NCI-H82 (cell line): ENCODE measurements at regions not wholly inside any gene's neighbourhood (a gene's known extent, or its start where the extent isn't known, plus 50 kb on each side); places are given as distances from the start of the nearest gene placed in this dataset.

ENCODE experiments used
- DNase-seq: peaks from one replicate; lab custom pipeline; 2025; lab: John Stamatoyannopoulos, UW

DNA sequence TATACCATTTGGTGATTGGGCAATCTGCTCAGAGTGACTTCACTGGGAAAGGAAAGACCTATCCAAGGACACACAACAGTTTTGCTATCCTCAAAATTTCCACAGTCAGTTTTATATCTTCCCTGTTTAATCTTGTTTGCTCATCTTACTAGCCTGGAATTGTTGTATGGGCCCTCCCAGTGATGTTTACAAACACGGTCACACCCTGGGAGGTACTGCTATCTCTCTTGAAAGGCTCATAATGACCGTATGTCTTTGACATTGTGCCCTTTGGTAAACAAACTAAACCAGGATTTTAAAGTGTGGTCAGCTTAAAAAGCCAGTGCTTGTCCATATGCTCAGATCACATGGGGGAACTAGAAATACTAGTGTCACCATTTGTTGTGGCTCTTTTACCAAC, 277.0 kb downstream of the CDH2 start:
- DNase-seq = no peak

DNA sequence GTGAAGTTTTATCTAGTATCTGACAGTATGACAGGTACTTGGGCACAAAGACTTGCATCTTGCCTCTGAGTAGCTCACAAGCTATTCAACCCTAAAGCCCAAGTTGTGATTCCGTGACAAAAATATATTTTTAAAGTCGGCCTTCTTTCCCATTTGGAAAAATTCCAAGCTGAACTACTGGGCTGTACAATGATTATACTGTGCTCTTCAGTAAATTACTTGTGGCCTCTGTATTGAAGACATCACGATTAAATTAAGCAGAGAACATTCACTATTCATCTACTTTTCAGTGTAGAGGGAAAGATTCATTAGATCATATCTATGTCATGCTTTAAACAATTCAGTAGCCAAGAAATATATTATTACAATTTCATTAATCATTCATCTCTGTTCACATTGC, 282.2 kb downstream of the CDH2 start:
- DNase-seq = no peak

DNA sequence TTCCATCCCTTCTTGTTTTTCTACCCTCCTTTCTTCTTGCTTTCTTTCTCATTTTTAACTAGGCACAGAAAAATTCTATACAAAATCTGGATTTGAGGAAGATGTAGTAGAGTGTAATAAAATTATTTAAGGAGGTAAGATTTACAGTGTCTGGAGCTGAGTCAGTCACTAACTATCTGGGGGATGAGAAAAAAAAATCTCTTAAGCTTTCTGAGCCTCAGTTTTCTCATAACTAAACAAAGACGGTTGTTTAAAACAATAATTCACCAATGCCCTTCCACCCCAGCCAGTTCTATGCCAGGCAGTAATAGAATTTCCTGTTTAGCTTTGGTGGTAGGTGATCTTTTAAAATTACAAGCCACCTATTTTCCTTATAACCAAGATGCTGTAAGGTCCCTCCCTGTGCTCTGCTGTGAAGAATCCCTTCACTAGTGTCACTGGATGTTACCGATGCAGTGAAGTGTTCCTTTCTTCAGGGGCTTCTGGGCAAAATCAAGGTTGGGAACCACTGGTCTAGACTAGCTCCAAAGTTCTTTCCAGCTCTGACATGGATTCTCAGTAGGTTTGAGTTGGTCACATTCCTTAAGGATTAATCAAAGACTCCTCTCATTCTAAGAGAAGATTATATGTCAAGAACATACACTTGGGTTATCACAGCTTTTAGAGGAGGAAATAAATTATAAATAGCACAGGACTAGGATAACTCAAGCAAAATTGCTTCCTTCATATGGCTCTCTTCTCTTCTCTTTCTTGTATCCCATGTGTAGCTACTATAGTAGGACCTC, 289.0 kb downstream of the CDH2 start:
- DNase-seq = no peak

DNA sequence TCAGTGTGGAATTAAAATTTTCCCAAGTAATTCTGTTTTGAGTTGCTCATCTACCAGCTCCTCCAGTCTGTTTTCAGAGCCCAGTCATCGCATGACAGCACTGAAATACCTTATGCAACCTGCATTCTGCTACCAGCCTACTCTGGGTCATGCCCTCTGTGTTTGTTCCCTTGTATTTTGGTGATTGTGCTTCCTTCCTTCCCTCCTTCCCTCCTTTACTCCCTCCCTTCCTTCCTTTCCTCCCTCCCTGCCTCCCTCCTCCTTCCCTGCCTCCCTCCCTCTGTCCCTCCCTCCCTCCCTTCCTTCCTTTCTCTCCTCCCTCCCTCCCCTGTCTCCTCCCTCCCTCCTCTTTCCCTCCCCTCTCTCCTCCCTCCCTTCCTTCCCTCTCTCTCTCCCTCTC, 289.6 kb downstream of the CDH2 start:
- no peak for DNase-seq

DNA sequence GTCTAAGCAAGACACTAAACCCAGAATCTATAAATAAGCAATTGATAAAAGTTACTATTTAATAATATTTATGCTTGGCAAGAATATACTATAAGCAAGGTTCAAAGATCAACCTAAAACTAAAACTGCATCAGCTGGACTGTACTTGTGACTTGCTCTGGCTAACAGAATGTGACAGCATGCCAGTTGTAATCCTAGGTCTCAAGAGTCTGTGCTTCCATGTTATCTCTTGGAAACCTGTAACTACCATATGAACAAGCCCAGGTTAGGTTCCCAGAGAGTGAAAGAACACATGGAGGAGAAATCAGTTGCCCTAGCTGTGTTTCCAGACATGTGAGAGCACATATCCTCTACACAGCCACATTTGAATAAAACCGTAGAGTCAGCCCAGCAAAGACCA, 297.4 kb downstream of the CDH2 start:
- DNase-seq = no peak

DNA sequence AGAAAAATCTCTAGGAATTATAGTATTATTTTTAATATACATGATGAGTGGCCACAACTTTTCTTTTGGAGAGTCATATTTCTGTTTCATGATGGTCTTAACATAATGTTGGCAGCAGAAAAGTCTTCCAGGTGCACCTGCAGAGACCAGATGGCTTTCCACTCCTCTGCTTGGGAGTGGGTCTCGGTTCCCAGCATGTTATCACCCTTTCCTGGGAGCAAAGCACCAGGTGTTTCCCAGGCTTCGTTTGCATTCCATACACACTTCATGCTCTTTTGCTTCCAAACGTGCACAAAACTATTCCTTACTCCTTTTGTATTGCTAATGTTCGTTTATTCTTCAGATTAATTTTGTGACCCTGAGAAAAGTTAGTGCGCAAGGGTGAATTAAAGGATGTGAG, 305.2 kb downstream of the CDH2 start:
- DNase-seq = no peak

DNA sequence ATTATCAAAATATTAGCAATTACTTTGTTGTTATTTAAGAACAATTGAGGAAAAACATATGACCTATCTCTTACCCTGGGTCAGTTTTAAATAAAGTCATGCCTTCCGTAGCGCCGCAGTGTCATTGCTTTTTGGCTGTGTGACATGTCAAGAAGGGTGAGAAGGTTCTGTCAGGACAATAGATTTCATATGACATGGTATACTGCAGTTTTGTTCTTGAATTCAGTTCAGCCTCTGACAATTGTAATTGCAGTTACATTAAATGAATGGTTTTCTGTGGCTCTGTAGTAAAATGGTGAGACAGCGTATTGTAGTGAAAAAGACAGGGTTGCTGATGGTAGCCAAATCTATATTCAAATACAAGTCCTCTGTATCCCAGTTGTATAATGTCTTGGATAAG, 307.2 kb downstream of the CDH2 start:
- no peak for DNase-seq

DNA sequence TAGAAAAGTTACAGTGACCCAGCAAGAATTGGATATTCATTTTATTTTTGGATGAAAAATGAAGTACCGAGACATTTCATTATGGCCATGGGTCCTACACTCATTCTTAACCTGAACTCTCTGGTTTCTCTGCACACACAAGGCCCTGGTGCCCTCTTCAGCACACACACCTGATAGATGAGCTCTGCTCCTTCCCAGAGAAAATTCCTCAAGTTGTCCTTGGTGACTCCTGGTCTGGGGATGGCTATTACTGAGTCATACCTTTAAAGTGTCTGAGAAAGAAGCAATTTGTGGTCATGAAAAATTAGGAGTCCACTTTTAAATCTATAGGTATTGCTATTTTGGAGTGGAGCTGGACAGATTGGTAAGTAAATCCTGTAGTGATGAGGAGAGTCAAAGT, 311.5 kb downstream of the CDH2 start:
- DNase-seq = no peak

DNA sequence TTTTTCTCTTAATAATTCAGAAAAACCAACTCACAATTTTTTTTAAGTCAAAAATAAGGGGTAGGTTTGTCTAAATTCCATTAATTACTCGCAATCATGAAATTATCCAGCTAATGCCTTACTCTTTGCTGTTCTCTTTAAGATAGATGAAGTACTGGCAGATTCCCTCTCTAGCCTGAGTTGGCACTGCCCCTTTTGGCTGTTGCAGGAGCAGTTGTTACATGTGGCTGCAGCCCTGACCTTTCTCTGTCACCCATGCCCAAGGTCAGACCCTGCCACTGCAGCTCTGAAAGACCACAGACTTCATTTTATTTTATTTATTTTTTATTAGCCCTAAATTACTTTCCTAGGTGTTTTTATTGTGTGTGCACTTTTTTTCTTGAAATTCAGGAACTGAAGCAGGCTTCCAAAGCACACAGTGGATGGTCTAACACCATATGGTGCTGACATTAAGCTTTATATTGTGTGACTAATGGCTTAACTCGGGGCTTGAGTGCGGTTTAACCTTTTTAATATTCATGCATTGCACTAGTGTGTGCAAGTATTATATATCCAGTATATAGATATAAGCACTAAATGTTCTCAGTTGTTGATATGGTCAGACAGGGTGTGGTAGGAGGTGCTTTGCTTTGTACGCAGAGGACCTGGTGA, 313.0 kb downstream of the CDH2 start:
- DNase-seq = peak; percentile 85

DNA sequence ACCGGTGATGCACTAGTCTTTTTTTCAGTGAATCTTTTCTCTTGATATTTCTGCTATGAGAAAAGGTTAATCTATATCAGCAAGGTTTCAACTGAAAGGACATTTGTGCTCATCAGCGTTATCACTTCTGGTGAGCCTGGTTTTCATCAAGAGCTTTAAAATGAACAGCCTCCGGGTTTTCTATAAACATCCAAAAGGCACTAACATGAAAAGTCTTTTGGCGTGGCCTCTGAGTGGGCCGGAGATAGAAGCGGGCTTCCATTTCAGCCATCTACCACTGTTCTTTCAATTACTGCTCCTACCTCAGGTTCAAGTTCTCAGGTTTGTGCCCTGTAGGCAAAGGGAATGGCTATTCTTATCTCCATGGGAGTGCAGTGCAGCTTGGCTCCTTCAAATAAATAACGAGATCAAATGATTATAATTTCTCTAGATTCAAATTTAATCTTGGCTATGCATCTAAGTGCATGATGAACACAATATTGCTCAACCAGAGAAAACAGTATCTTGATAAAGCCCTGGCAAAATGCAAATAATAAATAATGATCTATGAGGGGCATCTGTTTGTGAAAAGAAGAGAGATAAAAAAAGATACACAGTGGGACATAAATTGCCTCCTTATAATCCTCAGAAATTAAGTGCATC, 314.8 kb downstream of the CDH2 start:
- DNase-seq = peak; percentile 17

DNA sequence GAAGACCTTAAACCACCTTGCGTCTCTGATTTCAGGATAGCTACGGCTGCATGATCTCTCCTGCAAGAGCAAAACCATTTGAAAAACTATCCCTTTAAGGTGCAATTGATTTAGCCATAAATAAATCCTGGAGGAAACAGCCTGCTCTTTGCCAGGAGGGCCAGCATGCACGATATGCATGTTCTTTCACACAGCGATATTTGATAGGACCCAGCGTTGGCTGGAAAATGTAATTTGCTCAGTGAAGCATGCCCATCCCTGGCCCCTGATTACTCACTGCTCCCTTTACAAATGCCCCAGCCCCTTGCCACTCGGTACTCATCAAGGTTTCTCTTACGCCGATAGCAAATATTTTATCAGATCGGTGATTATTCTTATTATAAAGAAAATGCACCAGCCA, 315.4 kb downstream of the CDH2 start:
- DNase-seq = peak; percentile 60

DNA sequence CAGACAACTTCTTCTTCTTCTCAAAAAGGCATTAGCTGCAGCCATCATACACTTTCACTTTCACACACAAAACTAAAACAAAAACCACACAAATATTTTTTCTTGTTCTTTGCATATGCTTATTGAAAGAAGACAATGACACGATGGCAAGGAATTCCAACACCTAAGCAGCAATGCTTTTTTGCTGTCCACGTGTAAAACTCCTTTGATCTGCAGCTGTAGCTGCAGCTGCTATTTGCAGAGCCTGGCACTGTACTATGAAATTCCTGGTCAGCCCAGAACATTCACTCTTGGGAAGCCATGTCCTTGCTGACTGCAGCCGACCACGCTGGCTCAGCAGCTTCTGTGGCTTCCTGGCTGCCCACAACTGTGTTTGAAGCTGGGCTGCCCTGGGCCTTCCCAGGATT, 316.2 kb downstream of the CDH2 start:
- DNase-seq = no peak

DNA sequence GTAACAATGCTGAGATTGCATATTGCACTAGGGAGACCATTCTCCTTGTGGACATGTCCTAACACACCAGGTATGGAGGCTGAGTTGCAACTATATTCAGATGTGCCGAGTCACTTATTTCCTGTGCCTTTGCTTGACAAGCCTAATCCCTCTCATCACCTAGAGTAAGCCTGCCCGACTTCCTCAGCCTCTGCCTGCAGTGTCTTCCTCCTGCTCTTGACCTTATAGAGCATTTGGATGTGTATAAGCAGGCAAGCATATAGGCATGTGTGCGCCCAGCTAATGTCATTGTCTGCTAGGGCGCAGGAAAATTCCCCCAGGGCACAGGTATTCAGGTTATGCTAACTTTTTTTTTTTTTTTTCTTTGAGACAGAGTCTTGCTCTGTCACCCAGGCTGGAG, 316.9 kb downstream of the CDH2 start:
- peak; percentile 53 for DNase-seq

DNA sequence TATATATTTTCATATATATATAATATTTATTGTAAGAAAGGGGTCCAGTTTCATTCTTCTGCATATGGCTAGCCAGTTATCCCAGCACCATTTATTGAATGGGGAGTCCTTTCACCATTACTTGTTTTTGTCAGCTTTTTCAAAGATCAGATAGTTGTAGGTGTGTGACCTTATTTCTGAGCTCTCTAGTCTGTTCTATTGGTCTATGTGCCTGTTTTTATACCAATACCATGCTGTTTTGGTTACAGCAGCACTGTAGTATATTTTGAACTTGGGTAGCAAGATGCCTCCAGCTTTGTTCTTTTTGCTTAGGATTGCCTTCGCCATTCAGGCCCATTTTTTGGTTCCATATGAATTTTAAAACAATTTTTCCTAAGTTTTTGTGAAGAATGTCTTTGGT, 320.1 kb downstream of the CDH2 start:
- DNase-seq = peak; percentile 4

DNA sequence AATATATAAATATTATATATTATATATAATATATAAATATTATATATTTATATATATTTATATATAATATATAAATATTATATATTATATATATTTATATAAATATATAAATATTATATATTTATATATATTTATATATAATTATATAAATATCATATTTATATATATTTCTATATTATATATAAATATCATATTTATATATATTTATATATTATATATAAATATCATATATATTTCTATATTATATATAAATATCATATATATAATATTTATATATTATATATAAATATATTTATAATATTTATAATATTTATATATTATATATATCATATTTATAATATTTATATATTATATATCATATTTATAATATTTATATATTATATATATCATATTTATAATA, 321.4 kb downstream of the CDH2 start:
- peak; percentile 46 for DNase-seq

DNA sequence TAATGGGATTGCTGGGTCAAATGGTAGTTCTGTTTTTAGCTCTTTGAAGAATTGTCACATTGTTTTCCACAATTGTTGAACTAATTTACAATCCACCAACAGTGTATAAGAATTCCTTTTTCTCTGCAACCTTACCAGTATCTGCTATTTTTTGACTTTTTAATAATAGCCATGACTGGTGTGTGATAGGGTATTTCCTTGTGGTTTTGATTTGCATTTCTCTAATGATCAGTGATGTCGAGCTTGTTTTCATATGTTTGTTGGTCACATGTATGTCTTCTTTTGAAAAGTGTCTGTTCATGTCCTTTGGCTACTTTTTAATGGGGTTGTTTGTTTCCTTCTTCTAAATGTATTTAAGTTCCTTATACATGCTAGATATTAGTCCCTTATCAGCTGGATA, 322.3 kb downstream of the CDH2 start:
- no peak for DNase-seq

DNA sequence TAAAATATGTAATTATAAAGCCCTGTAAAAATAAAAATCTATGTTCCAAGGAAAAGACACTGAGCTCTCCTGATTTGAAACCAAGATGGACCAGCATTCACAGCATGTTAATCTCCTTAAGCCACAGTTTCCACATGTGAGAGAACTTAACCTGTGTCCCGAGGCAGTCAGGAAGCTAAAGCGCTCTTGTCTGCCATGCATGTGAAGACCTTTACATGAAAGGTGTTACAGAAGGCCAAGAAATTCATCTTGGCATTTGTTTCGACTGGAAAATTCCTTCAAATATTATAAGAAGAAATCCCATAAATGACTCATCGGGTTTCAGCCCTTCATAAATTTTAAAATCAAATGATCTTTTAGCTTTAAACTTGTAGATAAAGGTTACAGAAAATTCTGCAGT, 328.6 kb downstream of the CDH2 start:
- peak; percentile 4 for DNase-seq

DNA sequence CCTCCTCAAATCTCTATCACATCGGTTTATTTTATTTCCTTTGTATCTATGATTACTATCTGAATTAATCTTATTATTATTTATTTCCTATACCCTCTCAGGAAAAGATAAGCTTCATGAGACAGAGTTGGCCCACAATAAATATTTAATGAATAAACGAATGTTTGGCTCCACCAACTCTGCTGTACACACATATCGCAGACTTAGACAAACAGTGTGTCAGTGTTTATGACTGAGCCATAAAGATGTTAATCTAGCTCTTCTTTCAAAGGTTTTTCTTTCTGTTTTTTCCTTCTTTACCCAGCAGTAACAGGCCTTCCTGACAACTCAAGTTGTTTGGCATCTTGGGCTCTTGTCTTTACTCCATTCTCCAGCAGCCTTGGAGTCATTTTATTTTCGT, 329.5 kb downstream of the CDH2 start:
- DNase-seq = no peak

DNA sequence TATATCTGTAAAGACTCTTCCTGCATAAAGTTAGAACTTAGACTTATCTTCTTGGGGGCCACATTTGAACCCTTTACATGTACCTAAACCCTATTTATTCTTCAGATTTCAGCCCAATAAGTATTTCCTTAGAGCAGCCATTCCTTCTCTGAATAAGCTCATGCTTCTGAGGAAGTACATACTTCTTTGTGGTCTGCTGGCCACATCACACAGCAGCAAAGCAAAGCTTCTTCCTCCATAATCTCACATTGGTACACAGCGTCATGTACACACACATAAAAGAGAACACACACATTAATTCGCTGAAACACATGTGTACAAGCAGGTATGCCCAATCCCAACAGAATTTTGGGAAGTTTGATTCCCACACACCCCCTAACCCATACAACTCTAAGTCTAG, 331.0 kb downstream of the CDH2 start:
- no peak for DNase-seq

DNA sequence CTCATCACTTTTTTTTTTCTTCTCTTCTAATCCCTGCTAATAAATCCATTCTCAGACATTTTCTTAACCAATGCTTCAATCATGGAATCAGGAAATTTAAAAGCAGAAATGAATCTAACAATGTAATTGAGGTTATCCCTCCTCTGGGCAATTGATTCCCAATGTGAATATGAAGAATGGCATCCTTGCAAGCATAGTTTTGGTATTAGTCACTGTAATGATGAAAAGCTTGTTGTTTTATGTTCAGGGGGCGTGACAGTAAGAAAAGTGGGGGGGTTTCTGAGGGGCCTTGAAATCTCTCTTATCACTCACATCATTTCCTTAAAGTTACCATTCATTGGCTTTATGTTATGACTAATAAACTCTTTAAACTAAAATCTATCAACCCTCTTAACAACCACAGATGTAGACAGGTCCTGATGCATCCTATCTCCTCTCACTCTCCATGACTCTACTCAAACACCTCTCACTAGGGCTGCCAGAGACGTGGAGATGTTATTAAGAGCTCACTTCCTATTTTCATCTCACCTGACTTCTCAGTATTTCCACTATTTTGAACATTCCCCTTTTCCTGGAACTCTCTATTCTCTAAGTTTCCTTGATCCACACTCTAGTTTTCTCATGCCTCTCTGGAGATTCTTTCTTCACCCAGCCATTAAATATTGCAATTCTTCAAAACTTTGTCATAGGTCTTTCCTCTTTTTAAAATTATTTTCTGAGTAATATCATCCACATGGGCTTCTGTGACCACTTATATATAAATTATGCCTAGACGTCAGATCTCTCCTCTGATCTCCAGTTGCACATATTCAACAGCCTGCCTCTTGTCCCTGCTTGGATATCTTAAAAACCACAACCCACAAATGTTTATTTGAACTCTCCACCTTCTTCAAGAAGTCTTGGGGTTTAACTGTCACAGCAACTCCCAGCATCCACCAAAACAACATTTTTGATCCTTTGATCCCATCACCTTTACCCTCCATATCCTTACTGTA, 332.9 kb downstream of the CDH2 start:
- no peak for DNase-seq

DNA sequence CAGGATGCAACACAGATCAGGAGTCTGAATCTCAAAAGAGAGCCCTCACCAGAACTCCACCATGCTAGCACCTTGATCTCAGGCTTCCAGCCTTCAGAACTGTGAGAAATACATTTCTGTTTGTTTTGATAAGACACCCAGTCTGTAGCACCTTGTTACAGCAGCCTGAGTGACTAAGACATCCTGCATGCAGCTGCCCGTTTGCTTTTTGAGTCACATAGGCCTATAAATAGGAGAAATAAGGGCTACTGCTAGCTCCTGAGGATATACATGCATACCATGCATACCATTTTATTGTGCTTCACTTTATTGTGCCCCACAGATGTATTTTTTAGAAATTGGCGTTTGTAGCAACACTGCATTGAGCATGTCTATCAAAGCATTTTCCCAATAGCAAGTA, 337.8 kb downstream of the CDH2 start:
- DNase-seq = no peak

DNA sequence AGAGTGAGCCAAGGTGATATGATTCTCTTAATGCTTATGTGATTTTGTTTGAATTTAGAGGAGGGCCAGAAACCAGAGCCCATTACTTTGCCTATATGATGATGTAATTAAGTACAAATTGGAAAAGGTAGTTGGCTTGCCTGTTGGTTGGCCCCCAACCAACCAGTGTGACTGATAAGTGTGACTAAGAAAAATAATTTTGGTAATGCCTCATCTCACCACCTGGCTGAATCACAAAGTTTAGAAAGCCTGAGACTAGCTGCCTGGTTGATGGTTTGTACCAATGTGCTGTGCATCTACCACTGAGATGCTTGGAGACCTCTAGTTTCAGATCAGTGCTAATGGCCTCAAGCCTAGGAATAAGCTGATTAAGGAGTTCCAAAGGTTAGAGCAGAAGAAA, 338.7 kb downstream of the CDH2 start:
- DNase-seq = peak; percentile 47
